Left renal cortex interstitium (tissue), 4 donors: ENCODE measurements at regions not wholly inside any gene's neighbourhood (a gene's known extent, or its start where the extent isn't known, plus 50 kb on each side); places are given as distances from the start of the nearest gene placed in this dataset.
"Not testable (repeated sequence)": the region's sequence is repeated elsewhere in the genome, so short reads cannot be mapped to it uniquely, and the experiment has no call there.

Experiments used
- DNase-seq, 4 donors: peaks; one replicate each; pipeline ENCODE4 v3.0.0-alpha.2; 2013; ENCODE audit warnings: low read depth in 4 of 4, low spot score in 2 of 4, missing footprints in 1 of 4

DNA sequence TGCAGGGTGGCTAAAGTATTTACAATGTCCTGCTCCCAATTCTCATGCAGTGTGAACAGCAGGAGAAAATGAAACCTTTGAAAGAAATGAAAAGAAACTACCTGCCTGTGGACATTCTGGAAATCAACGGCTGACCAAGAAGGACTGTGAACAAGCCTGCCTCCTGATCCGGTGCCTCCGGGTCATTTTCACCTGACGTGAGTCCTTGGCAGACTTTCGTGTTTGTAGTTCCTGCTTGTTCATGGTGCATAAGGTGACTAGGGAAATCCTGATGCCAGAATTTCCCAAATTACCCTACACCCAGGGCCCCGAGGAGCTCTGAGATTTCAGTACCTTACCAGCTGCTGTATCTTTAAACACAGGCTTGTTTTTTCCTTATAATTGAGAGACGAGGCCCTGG is 317.5 kb downstream of the TLE1 start:
- no peak for DNase-seq

DNA sequence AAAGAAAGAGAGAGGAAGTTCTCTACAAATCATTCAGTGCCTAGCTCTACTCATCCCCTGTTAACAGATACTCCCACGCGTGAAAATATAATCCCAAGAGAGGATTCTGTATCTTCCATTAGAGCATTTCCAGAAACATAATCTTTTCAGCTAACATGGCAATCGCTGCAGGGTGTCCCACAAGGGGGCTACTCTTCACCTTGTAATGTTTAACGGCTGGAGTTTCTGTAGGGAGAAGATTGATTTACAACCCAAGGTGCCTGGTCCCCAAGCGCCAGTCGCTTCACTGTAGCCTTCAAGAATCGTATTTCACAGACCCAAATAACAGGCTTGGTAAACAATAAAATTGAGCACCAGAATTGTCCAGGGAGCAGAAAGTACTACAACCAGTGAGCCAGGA is 318.7 kb downstream of the TLE1 start:
- no peak for DNase-seq

DNA sequence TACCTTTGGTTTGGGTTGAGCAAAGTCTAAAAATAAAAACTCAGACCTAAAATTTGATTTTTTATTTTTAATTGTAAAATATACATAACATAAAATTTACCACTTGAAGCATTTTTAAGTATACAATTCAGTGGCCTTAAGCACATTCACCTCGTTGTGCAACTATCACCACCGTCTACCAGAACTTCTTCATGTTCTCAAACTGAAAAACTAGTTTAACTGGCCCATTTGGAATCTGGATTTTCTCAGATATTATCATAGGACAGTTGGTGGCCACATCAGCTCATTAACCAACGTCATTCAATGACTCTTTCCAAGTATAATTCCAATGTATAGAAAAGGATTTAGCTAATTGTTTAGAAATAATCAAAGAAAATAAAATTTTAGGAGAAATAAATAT is 319.3 kb downstream of the TLE1 start:
- DNase-seq, result no peak

GRCh38 chr9:81369121-81369520 is 320.2 kb downstream of the TLE1 start:
- DNase-seq, result no peak

- DNase-seq, result no peak
These were observed 325.3 kb downstream of the TLE1 start for GRCh38 chr9:81363916-81364480.

DNA sequence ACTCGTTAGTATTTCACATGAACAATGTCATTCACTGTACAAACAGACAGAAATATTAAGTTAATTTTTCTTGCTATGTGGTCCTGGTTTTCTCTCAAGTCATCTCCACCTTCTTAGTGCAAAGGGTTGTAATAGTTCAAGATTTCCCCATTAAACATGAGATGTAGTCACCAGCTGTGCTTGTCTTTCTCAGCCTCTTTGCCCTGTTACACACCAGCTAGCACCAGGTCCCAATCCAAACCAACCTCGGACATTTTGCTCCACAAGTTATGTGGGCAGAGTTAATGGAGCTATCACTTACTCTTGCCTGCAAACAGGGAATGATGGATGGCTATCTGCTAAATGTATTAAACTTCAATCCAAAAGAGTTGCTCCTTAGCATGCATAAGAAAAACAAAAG is 328.1 kb downstream of the TLE1 start:
- no peak for DNase-seq

- no peak for DNase-seq
These were observed 338.2 kb downstream of the TLE1 start for GRCh38 chr9:81351166-81351565.

GRCh38 chr9:81344366-81344765 is 345.0 kb downstream of the TLE1 start:
- no peak for DNase-seq

- no peak for DNase-seq
These were observed 353.4 kb downstream of the TLE1 start for GRCh38 chr9:81335879-81336421.

- DNase-seq, result no peak
These were observed 367.8 kb downstream of the TLE1 start for GRCh38 chr9:81321551-81321950.

DNA sequence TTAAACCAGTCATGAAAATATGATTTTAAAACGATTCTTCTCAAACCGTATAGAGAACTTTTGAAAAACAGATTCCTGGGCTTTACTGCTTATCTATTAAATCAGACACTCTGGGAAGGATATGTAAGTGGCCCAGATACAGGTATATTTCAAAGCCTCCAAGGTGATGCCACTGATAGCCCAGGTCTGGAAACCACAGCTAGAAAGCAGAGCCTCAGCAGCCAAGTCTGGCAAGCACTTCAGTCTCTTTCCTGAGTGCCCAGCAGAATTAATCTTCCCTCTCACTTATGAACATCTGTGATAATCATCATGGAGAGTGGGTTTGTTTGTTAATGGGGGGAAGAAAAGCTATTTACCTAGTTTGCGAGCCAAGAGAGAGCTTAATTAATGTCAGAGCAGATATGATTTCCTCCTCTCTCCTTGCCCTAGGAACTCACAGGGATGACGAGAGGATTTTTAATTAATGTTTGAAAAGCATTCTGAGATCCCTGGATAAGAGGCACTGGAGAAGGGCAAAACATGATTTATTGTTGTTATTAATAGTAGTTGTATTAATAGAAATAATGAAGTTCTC is 368.4 kb downstream of the TLE1 start:
- DNase-seq, result no peak

DNA sequence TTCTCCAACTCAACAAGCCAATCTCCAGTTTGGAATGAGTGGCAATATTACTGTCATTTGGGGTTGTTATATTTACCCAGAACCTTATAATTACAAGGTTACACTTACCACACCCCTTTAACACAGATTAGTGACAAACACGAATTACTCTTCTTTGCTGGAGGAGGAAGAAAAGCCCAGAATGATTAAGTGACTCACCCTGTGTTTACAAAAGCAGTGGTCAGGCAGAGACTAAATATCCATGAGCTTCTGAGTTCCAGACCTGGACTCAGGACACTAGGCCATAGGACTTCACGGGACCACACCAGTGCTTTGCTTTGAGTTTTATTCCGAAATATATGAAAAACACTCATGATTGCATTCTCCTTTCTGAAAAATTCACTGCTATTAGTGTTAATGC is 370.8 kb downstream of the TLE1 start:
- DNase-seq, result no peak

DNA sequence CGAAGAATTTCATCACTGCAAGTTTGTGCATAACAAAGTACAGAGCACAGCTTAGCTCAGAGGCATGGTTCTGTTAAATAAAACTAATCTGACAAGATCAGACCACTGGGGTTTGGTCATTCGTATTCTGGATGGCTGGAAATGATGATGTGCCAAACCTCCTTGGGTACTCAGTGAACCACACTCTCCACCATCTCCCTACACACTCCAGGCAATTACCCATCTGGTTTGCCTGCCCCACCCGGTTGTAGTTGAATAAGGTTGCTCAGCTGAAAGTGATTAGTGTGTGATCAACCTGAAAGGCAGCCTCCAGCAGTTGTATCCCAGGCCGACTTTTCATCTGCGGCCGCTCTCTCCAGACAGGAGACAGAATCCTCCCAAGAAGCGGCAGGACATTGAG is 371.4 kb downstream of the TLE1 start:
- no peak for DNase-seq

GRCh38 chr9:81317223-81317622 is 372.1 kb downstream of the TLE1 start:
- no peak for DNase-seq

DNA sequence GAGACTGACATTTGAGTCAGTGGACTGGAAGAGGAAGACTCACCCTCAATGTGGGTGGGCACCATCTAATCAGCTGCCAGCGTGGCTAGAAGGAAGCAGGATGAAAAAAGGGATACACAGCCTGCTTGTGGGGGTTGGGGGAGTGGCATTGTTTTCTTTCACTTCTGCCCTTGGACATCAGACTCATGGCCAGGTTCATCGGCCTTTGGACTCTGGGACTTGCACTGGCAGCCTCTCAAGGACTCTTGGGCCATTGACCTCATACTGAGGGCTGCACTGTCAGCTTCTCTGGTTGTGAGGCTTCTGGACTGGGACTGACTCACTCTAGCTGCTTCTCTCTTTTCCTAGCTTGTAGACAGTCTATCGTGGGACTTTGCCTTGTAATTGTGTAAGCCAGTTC is 374.9 kb downstream of the TLE1 start:
- no peak for DNase-seq

- DNase-seq, result no peak
These were observed 375.5 kb downstream of the TLE1 start for GRCh38 chr9:81313877-81314276.

DNA sequence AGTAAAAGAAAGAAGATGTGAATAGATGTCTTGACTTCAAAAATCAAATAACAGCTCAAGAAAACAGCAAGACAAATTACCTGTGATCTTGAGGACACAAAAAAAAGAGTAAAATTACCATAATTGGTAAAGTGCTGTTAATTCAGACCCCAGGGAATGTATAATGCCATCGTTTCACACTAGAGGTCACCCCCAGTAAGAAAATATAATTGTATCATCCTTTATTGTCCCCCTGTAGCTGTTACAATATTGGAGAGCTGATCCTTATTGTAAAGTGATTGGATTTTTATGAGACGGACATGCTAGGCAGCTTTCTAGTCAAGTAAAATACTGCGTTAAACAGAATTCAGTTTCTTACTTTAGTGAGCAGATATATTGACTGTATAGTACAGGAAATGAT is 377.0 kb downstream of the TLE1 start:
- no peak for DNase-seq

DNA sequence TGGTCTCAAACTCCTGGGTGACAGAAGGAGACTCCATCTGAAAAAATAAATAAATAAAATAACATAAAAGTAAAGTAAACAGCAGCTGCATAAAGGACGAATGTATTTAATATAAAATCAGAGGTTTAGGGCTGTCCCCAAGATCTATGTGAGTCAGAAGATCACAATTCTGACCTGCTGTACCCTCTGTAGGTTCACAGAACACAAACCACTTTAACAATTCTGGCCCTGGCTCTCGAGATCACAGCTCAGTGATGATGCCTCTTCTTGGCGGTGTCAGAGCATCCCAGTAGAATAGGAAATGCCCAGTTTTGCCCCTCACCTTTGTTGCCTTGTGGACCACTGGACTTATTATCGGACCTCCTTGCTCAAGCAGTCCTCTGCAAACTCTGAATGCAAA is 380.9 kb downstream of the TLE1 start:
- no peak for DNase-seq

DNA sequence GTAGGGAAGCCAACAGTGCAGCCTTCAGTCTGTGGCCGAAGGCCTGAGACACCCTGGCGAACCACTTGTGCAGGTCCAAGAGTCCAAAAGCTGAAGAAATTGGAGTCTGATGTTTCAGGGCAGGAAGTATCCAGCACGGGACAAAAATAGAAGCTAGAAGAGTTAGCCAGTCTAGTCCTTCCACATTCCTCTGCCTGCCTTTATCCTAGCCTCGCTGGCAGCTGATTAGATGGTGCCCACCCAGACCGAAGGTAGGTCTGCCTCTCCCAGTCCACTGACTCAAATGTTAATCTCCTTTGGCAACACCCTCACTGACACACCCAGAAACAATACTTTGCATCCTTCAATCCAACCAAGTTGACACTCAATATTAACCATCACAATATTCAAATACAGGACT is 381.6 kb downstream of the TLE1 start:
- DNase-seq, result not testable (repeated sequence)

DNA sequence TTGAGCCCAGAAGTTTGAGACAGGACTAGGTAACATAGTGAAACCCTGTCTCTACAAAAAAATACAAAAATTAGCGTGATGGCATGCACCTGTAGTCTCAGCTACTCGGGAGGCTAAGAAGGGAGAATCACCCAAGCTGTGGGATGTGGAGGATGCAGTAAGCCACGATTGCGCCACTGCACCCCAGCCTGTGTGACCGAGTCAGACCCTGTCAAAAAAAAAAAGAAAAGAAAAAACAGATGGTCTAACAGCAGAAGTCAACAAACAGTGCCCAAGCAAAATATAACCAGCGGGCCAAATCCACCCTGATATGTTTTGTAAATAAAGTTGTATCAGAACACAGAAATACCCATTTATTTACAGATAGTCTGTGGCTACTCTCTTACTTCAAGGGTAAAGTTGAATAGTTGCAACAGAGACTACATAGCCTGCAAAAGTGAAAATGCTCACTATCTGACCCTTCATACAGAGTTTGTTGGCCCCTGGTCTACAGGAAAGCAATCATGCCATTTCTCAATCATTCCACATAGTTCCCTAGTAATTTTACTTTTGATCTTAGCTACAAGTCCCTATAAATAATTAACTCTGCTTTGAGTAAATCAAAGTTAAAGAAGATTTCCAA is 383.7 kb downstream of the TLE1 start:
- no peak for DNase-seq

DNA sequence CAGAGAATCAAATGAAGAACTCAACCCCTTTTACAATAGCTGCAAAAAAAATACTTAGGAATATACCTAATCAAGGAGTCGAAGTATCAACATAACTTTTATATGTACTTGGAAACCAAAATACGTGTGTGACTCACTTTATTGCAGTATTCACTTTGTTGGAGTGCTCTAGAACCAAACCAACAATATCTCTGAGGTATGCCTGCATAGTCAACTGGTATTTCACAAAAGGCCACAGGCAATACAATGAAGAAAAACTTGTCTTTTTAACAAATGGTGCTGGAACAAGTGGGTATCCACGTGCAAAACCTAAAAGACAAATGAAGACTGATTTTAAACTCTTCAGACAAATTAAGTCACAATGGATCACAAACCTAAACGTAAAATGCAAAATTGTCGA is 385.7 kb downstream of the TLE1 start:
- no peak for DNase-seq

DNA sequence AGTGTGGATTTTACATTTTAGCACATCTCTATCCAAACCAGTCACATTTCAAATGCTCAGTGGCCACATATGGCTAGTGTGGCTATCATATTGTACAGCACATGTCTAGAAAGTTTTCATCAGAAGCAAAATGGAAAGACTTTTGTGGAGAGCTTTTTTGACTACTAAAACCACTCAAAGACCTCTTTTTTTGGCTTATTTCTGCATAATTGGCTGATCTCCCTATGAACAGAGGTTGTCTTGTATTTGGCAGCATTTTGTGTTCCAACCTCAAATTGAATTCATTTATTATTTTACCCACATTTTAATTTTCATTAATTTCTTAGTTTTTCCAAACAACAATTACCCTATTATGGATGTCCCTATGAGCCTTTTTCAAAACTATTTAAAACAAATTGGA is 395.7 kb downstream of the TLE1 start:
- no peak for DNase-seq
